Right lobe of liver (tissue), 6 donors: ENCODE measurements at regions not wholly inside any gene's neighbourhood (a gene's known extent, or its start where the extent isn't known, plus 50 kb on each side); places are given as distances from the start of the nearest gene placed in this dataset.

ENCODE experiments used
- ATAC-seq, 4 donors: fragments of 200-7000 bp; cut with Tn5 transposase; one replicate each; pipeline ENCODE4 v1.9.1; 2020; ENCODE audit warnings: mild to moderate bottlenecking in 4 of 4, moderate library complexity in 4 of 4
- DNase-seq, 3 donors: peaks; one replicate each; pipeline ENCODE4 v3.0.0-alpha.2; 2020
- H3K27ac ChIP-seq, 3 donors: fragments of 200-600 bp; one replicate each; pipeline ENCODE4 v1.8.0; 2022
- H3K27me3 ChIP-seq, 2 donors: fragments of 200-600 bp; one replicate each; pipeline ENCODE4 v1.8.0; 2022
- H3K36me3 ChIP-seq, 4 donors: fragments of 200-600 bp; sonication (generic) in 1 of 4; one replicate each; pipeline versions ENCODE4 v1.5.1 to v1.8.0; 2017 to 2022; ENCODE audit warnings: control low read depth in 1 of 4
- H3K4me1 ChIP-seq, 4 donors: fragments of 200-600 bp; sonication (generic) in 1 of 4; one replicate each; pipeline versions ENCODE4 v1.5.1 to v1.8.0; 2017 to 2022; ENCODE audit warnings: control low read depth in 1 of 4
- H3K4me3 ChIP-seq, 3 donors: fragments of 200-600 bp; one replicate each; pipeline ENCODE4 v1.8.0; 2022
- H3K9me3 ChIP-seq, 4 donors: fragments of 200-600 bp; sonication (generic) in 1 of 4; one replicate each; pipeline versions ENCODE4 v1.5.1 to v1.8.0; 2017 to 2022; ENCODE audit warnings: control low read depth in 1 of 4
- POLR2A ChIP-seq: fragments of 450-650 bp; IDR thresholded peaks from one replicate; pipeline ENCODE4 v1.6.1; 2017; ENCODE audit warnings: antibody characterized with exemption, mild to moderate bottlenecking
- WGBS: methylation state at CpG from one replicate; pipeline ENCODE4 v1.1.6; 2018; ENCODE audit warnings: low coverage, low lambda C conversion rate; ENCODE audit not compliant: insufficient coverage; ENCODE audit errors: missing lambda C conversion rate; 5-methylcytosine and 5-hydroxymethylcytosine counted together
- intact Hi-C, 2 donors: fragments of 100-400 bp; cut with DNase I; formaldehyde crosslinking; loops; one replicate each; pipeline versions ENCODE4 v1.11.2 to v1.14.1; 2022
- TF ChIP-seq, protein P1 (sequence below), 4 donors: fragments of 200-600 bp in 3 of 4; fragments of 450-650 bp in 1 of 4; IDR thresholded peaks; one replicate each; pipeline versions ENCODE4 v1.5.1 to v1.8.0; 2016 to 2022; ENCODE audit warnings: antibody characterized with exemption in 4 of 4, mild to moderate bottlenecking in 2 of 4
- donor health status: DM: no; HTN: yes; CAD: no.
- donor health status: DM: no; HTN: no; CAD: no.
- donor health status: DM: no; HTN: no; CAD: no.
- donor health status: DM: no; HTN: yes; CAD: no.
- donor health status: DM: no; HTN: yes; CAD: no.

DNA sequence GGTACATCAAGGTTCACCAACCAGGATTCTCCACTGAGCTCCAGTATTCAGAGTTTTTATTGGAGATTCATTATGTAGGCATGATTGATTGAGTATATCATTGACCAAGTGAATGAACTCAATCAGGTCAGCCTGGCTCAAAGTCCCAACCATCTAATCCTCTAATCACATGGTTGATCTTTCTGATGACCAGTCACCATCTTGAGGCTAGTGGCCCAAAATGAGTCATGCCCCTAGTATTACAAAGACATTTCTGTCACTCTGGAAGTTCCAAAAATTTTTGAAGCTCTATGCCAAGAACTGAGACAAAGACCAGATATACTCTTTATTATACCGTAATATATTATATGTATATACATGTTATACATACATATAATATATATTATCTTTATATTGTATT is 75.9 kb upstream of the ATF7IP start:
- no peak for ATAC-seq
- intact Hi-C loops, result loop anchor here in 1 of 2 donors (10.0 kb wide), 1 partner anchor 65 kb away; no protein-coding TSS in a partner anchor
- DNase-seq, result no peak
- no peaks in the 10 kb centered on the region for H3K27me3 ChIP-seq
- 95% methylated on average over 1 of the region's 1 CpG for WGBS
- H3K4me1 ChIP-seq, result no peaks in the 10 kb centered on the region
- H3K4me3 ChIP-seq, result no peak overlapping the region
- H3K27ac ChIP-seq, result no peak overlapping the region
- TF ChIP-seq, protein P1, sequence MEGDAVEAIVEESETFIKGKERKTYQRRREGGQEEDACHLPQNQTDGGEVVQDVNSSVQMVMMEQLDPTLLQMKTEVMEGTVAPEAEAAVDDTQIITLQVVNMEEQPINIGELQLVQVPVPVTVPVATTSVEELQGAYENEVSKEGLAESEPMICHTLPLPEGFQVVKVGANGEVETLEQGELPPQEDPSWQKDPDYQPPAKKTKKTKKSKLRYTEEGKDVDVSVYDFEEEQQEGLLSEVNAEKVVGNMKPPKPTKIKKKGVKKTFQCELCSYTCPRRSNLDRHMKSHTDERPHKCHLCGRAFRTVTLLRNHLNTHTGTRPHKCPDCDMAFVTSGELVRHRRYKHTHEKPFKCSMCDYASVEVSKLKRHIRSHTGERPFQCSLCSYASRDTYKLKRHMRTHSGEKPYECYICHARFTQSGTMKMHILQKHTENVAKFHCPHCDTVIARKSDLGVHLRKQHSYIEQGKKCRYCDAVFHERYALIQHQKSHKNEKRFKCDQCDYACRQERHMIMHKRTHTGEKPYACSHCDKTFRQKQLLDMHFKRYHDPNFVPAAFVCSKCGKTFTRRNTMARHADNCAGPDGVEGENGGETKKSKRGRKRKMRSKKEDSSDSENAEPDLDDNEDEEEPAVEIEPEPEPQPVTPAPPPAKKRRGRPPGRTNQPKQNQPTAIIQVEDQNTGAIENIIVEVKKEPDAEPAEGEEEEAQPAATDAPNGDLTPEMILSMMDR (IDR thresholded peaks at IDR 0.05), result no peak
- H3K9me3 ChIP-seq, result peaks cover 0 to 4% (median 0%) of the 10 kb centered on the region in 4 donors
- no peaks in the 10 kb centered on the region for H3K36me3 ChIP-seq

DNA sequence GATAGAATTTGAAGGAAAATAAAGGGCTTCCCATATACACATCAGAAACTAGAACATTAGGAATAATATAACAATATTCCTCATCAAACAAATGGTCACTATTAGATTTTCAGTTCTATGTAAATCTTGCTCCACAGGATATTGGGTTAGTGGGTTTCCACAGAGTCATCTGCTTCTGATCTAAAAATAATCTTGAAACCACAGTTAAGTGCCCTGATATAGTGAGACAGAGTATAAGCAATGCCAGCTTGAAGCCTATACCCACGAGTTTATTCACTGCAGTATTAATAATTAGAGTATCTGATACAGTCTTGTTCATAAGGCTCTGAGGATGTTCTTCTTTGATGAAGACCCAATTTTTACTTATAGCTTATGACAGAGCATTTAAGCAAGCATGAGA is 74.5 kb upstream of the ATF7IP start:
- no peaks in the 10 kb centered on the region for H3K4me1 ChIP-seq
- no peaks in the 10 kb centered on the region for H3K27me3 ChIP-seq
- WGBS, result 26% methylated on average over 1 of the region's 1 CpG
- intact Hi-C loops, result no loop called here
- H3K27ac ChIP-seq, result no peak overlapping the region
- peaks cover 0 to 4% (median 0%) of the 10 kb centered on the region in 4 donors for H3K9me3 ChIP-seq
- TF ChIP-seq, protein P1 (IDR thresholded peaks at IDR 0.05), result no peak
- no peak for TF ChIP-seq POLR2A
- ATAC-seq, result no peak
- H3K36me3 ChIP-seq, result no peaks in the 10 kb centered on the region
- DNase-seq, result no peak
- no peak overlapping the region for H3K4me3 ChIP-seq

GRCh38 chr12:14303661-14304155 is 61.8 kb upstream of the ATF7IP start:
- TF ChIP-seq, protein P1 (IDR thresholded peaks at IDR 0.05), result no peak
- ATAC-seq, result no peak
- Histone ChIP-seq H3K9me3 (no peaks in the 10 kb centered on the region), H3K4me3 (no peak overlapping the region), H3K4me1 (no peaks in the 10 kb centered on the region), H3K27me3 (no peaks in the 10 kb centered on the region), H3K36me3 (no peaks in the 10 kb centered on the region), H3K27ac (no peak overlapping the region)
- no peak for DNase-seq
- intact Hi-C loops, result no loop called here

DNA sequence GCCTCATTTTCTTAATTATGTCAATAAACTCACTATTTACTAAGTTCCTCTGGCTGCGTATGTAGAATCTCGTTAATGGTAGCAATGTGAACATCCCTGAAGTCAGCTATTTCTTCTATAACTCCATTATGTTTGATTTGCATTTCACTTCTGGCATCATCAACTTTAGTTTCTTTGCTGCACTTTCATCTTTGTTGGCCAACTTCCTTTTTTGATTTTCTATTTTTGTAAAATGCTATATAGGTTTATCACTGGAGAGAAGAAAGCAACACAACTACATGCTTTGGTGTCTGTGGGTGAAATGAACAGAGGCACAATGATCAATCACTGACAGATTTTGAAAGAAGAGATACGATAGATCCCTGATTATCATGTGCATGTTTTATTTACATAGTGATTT is 58.5 kb upstream of the ATF7IP start:
- no peak for ATAC-seq
- no peak for TF ChIP-seq POLR2A
- TF ChIP-seq, protein P1 (IDR thresholded peaks at IDR 0.05), result no peak
- intact Hi-C loops, result no loop called here
- Histone ChIP-seq H3K4me3 (no peak overlapping the region), H3K36me3 (no peaks in the 10 kb centered on the region), H3K9me3 (no peaks in the 10 kb centered on the region), H3K27me3 (no peaks in the 10 kb centered on the region), H3K27ac (no peak overlapping the region), H3K4me1 (no peaks in the 10 kb centered on the region)
- DNase-seq, result no peak
- 73% methylated on average over 3 of the region's 3 CpGs for WGBS

DNA sequence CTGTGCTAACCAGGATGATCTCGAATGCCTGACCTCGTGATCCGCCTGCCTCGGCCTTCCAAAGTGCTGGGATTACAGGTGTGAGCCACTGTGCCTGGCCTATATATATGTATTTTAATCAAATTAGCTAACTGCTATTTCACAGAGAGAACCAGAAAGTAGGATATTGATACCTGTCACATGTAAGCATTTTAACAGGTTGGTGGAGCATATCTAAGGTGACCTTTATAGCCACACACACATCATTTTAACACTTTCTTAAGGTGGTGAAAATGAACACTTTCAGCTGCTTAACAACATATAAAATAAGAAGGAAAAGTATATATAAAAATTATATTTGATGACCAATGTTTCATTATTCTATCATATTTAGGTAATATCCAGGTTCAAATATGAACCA is 57.0 kb upstream of the ATF7IP start:
- ATAC-seq, result no peak
- Histone ChIP-seq H3K27ac (no peak overlapping the region), H3K4me3 (no peak overlapping the region), H3K36me3 (no peaks in the 10 kb centered on the region), H3K4me1 (no peaks in the 10 kb centered on the region), H3K27me3 (no peaks in the 10 kb centered on the region), H3K9me3 (no peaks in the 10 kb centered on the region)
- 96% methylated on average over 4 of the region's 4 CpGs for WGBS
- DNase-seq, result no peak
- intact Hi-C loops, result no loop called here
- TF ChIP-seq POLR2A, result no peak
- TF ChIP-seq, protein P1 (IDR thresholded peaks at IDR 0.05), result no peak
